ENCODE measurements at regions not wholly inside any gene's neighbourhood (a gene's known extent, or its start where the extent isn't known, plus 50 kb on each side); places are given as distances from the start of the nearest gene placed in this dataset.

DNA sequence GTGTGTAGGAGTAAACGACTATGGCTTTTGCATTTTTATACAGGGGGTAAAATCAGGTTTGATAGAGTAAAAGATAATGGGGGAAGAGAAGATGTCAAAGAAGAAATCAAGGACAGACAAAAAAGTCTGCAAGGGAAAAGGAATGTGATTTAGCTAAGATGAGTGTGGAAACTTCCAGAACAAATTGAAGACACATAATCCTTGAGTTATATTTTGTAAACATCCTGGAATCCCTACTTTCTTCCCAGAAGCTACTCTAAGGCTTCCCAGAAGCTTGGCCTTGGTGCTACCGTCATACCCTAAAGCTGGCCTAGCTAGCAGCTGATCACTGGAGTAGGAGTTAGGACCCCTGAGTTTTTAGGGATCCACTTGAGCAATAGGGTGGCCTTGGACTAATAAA is 82.4 kb downstream of the BLID start:
- TF ChIP-seq POLR2AphosphoS5 (IDR thresholded peaks at IDR 0.05; ENCODE audit: low read depth, low read length) (no peak), POLR2A (IDR thresholded peaks at IDR 0.05; ENCODE audit: low read depth, low read length) (no peak), TAF1 (IDR thresholded peaks at IDR 0.05; ENCODE audit: borderline replicate concordance, low read depth, low read length) (no peak)
